Mesenchymal stem cell (in vitro differentiated cells and primary cell): ENCODE measurements at regions not wholly inside any gene's neighbourhood (a gene's known extent, or its start where the extent isn't known, plus 50 kb on each side); places are given as distances from the start of the nearest gene placed in this dataset.

Experiments used
- DNase-seq: peaks from one replicate; pipeline ENCODE4 v3.0.0-alpha.2; 2013
- H2AFZ ChIP-seq: one replicate; pipeline ENCODE4 v1.6.1; 2013; ENCODE audit warnings: low read depth, mild to moderate bottlenecking, control low read depth, inconsistent platforms, low read length, moderate library complexity
- H2AK5ac ChIP-seq: 2 replicates; pipeline ENCODE4 v1.6.1; 2013; ENCODE audit warnings: low read length, moderate library complexity, mild to moderate bottlenecking, inconsistent platforms; ENCODE audit not compliant: severe bottlenecking
- H2BK120ac ChIP-seq: one replicate; pipeline ENCODE4 v1.6.1; 2013; ENCODE audit warnings: low read depth, mild to moderate bottlenecking, inconsistent platforms, low read length, moderate library complexity
- H2BK12ac ChIP-seq, 2 experiments: one replicate each; pipeline ENCODE4 v1.6.1; 2013; ENCODE audit warnings: inconsistent platforms in 2 of 2, low read length in 2 of 2, mild to moderate bottlenecking in 2 of 2, moderate library complexity in 2 of 2, control low read depth in 1 of 2
- H2BK15ac ChIP-seq: one replicate; pipeline ENCODE4 v1.6.1; 2013; ENCODE audit warnings: mild to moderate bottlenecking, low read depth, inconsistent platforms; ENCODE audit not compliant: poor library complexity, severe bottlenecking
- H2BK5ac ChIP-seq: 2 replicates; pipeline ENCODE4 v1.6.1; 2013; ENCODE audit warnings: low read depth, mild to moderate bottlenecking, low read length, control low read depth, inconsistent platforms; ENCODE audit not compliant: poor library complexity, severe bottlenecking
- H3K14ac ChIP-seq, 2 experiments: one replicate each; pipeline ENCODE4 v1.6.1; 2013; ENCODE audit warnings: inconsistent platforms in 2 of 2, low read length in 2 of 2, control low read depth in 1 of 2, mild to moderate bottlenecking in 1 of 2, moderate library complexity in 1 of 2
- H3K18ac ChIP-seq, 2 experiments: one replicate each; pipeline ENCODE4 v1.6.1; 2013; ENCODE audit warnings: inconsistent platforms in 2 of 2, low read length in 2 of 2, control low read depth in 1 of 2, low read depth in 1 of 2, mild to moderate bottlenecking in 1 of 2
- H3K23ac ChIP-seq, 2 experiments: one replicate each; pipeline ENCODE4 v1.6.1; 2013; ENCODE audit warnings: inconsistent platforms in 2 of 2, low read length in 2 of 2, mild to moderate bottlenecking in 2 of 2, moderate library complexity in 2 of 2, control low read depth in 1 of 2
- H3K27ac ChIP-seq: 2 replicates; pipeline ENCODE4 v1.5.1; 2013; ENCODE audit warnings: mild to moderate bottlenecking, moderate library complexity, low read length, control low read depth, inconsistent platforms; ENCODE audit not compliant: poor library complexity, severe bottlenecking
- H3K27me3 ChIP-seq, 2 experiments: 2 replicates each; pipeline versions ENCODE4 v1.6.1 to v1.7.0; 2013; ENCODE audit warnings: low read length in 2 of 2, mild to moderate bottlenecking in 2 of 2, moderate library complexity in 2 of 2, control low read depth in 1 of 2, inconsistent platforms in 1 of 2; ENCODE audit not compliant: control insufficient read depth in 1 of 2, insufficient read depth in 1 of 2
- H3K36me3 ChIP-seq, 2 experiments: 2 replicates each; pipeline versions ENCODE4 v1.6.1 to v1.7.0; 2013; ENCODE audit warnings: low read length in 2 of 2, control low read depth in 1 of 2, inconsistent platforms in 1 of 2, low read depth in 1 of 2, mild to moderate bottlenecking in 1 of 2; ENCODE audit not compliant: insufficient read depth in 2 of 2, control insufficient read depth in 1 of 2
- H3K4ac ChIP-seq, 2 experiments: one replicate each; pipeline ENCODE4 v1.6.1; 2013; ENCODE audit warnings: inconsistent platforms in 2 of 2, low read length in 2 of 2, mild to moderate bottlenecking in 2 of 2, moderate library complexity in 2 of 2, control low read depth in 1 of 2, low read depth in 1 of 2
- H3K4me1 ChIP-seq: 2 replicates; pipeline ENCODE4 v1.6.1; 2013; ENCODE audit warnings: low read depth, low read length, control low read depth; ENCODE audit not compliant: control insufficient read depth, insufficient read depth
- H3K4me2 ChIP-seq: 2 replicates; pipeline ENCODE4 v1.6.1; 2013; ENCODE audit warnings: low read length, mild to moderate bottlenecking, inconsistent platforms; ENCODE audit not compliant: poor library complexity, severe bottlenecking
- H3K4me3 ChIP-seq, 2 experiments: 2 replicates each; pipeline versions ENCODE4 v1.5.1 to v1.7.0; 2013; ENCODE audit warnings: low read length in 2 of 2, mild to moderate bottlenecking in 2 of 2, control low read depth in 1 of 2, low read depth in 1 of 2; ENCODE audit not compliant: insufficient read depth in 1 of 2
- H3K79me1 ChIP-seq: replicated peaks from 2 replicates; pipeline ENCODE4 v1.6.1; 2013; ENCODE audit warnings: mild to moderate bottlenecking, control low read depth, low read length, inconsistent platforms; ENCODE audit not compliant: poor library complexity, severe bottlenecking
- H3K9ac ChIP-seq: 2 replicates; pipeline ENCODE4 v1.7.0; 2013; ENCODE audit warnings: mild to moderate bottlenecking, low read length, moderate library complexity
- H3K9me3 ChIP-seq: 2 replicates; pipeline ENCODE4 v1.7.0; 2013; ENCODE audit warnings: mild to moderate bottlenecking, low read length; ENCODE audit not compliant: control insufficient read depth
- H4K8ac ChIP-seq: one replicate; pipeline ENCODE4 v1.6.1; 2013; ENCODE audit warnings: inconsistent platforms, mild to moderate bottlenecking, low read length, moderate library complexity
- H4K91ac ChIP-seq: one replicate; pipeline ENCODE4 v1.6.1; 2013; ENCODE audit warnings: mild to moderate bottlenecking, low read length, inconsistent platforms
- WGBS: methylation state at CpG from one replicate; pipeline ENCODE4 v1.1.7; 2013; ENCODE audit warnings: mixed read lengths; 5-methylcytosine and 5-hydroxymethylcytosine counted together

GRCh38 chr15:95226835-95227234 lies 995.5 kb downstream of the MCTP2 start:
- no peak overlapping the region for H2AFZ ChIP-seq
- no peak overlapping the region for H3K4ac ChIP-seq
- no peak overlapping the region for H3K23ac ChIP-seq
- WGBS, result 97% methylated on average over 5 of the region's 5 CpGs
- H4K91ac ChIP-seq, result no peak overlapping the region
- H3K79me1 ChIP-seq, result no peaks in the 10 kb centered on the region
- H3K4me3 ChIP-seq, result no peak overlapping the region
- peaks cover 40% of the 10 kb centered on the region for H3K9me3 ChIP-seq
- H4K8ac ChIP-seq, result no peak overlapping the region
- H3K4me1 ChIP-seq, result no peaks in the 10 kb centered on the region
- no peak overlapping the region for H2BK120ac ChIP-seq
- H2BK15ac ChIP-seq, result no peak overlapping the region
- no peak overlapping the region for H2AK5ac ChIP-seq
- no peak overlapping the region for H3K14ac ChIP-seq
- no peak overlapping the region for H2BK12ac ChIP-seq
- H3K18ac ChIP-seq, result no peak overlapping the region
- no peak overlapping the region for H3K27ac ChIP-seq
- no peaks in the 10 kb centered on the region for H3K27me3 ChIP-seq
- H3K4me2 ChIP-seq, result no peak overlapping the region
- no peaks in the 10 kb centered on the region for H3K36me3 ChIP-seq
- H3K9ac ChIP-seq, result no peak overlapping the region
- no peak for DNase-seq
- H2BK5ac ChIP-seq, result no peak overlapping the region

GRCh38 chr15:95227235-95227634 lies 995.9 kb downstream of the MCTP2 start:
- WGBS, result 88% methylated on average over 2 of the region's 3 CpGs
- no peak overlapping the region for H2BK120ac ChIP-seq
- no peak overlapping the region for H2AK5ac ChIP-seq
- no peak overlapping the region for H3K4ac ChIP-seq
- no peak overlapping the region for H3K27ac ChIP-seq
- no peak overlapping the region for H3K14ac ChIP-seq
- no peak overlapping the region for H2BK5ac ChIP-seq
- no peaks in the 10 kb centered on the region for H3K27me3 ChIP-seq
- no peak overlapping the region for H4K91ac ChIP-seq
- H3K79me1 ChIP-seq, result no peaks in the 10 kb centered on the region
- no peak overlapping the region for H2BK12ac ChIP-seq
- DNase-seq, result no peak
- no peak overlapping the region for H2AFZ ChIP-seq
- no peak overlapping the region for H3K18ac ChIP-seq
- H3K4me2 ChIP-seq, result no peak overlapping the region
- H3K9me3 ChIP-seq, result peaks cover 44% of the 10 kb centered on the region
- H3K4me1 ChIP-seq, result no peaks in the 10 kb centered on the region
- no peak overlapping the region for H4K8ac ChIP-seq
- H3K23ac ChIP-seq, result no peak overlapping the region
- H2BK15ac ChIP-seq, result no peak overlapping the region
- no peak overlapping the region for H3K4me3 ChIP-seq
- no peak overlapping the region for H3K9ac ChIP-seq
- no peaks in the 10 kb centered on the region for H3K36me3 ChIP-seq

- Histone ChIP-seq H2BK120ac (no peak overlapping the region), H3K4me2 (no peak overlapping the region), H3K4ac (no peak overlapping the region), H3K36me3 (no peaks in the 10 kb centered on the region), H3K23ac (no peak overlapping the region), H2BK12ac (no peak overlapping the region), H2AFZ (no peak overlapping the region), H3K9ac (no peak overlapping the region), H3K4me3 (no peak overlapping the region), H3K14ac (no peak overlapping the region), H4K91ac (no peak overlapping the region), H3K9me3 (peaks cover 30% of the 10 kb centered on the region), H3K27me3 (no peaks in the 10 kb centered on the region), H3K27ac (no peak overlapping the region), H2BK5ac (no peak overlapping the region), H3K18ac (no peak overlapping the region), H3K79me1 (no peaks in the 10 kb centered on the region), H4K8ac (no peak overlapping the region), H3K4me1 (no peaks in the 10 kb centered on the region), H2BK15ac (no peak overlapping the region), H2AK5ac (no peak overlapping the region)
- DNase-seq, result no peak
- WGBS, result no CpG with 5 or more reads among the region's 3 CpGs
Observed at GRCh38 chr15:95228856-95229555, 997.6 kb downstream of the MCTP2 start.

- H2BK5ac ChIP-seq, result no peak overlapping the region
- H4K8ac ChIP-seq, result no peak overlapping the region
- H2BK12ac ChIP-seq, result no peak overlapping the region
- no peak overlapping the region for H2BK120ac ChIP-seq
- H3K27me3 ChIP-seq, result no peaks in the 10 kb centered on the region
- no peak overlapping the region for H3K4me3 ChIP-seq
- H2AK5ac ChIP-seq, result no peak overlapping the region
- no peaks in the 10 kb centered on the region for H3K4me1 ChIP-seq
- WGBS, result 85% methylated on average over 1 of the region's 1 CpG
- H3K4ac ChIP-seq, result no peak overlapping the region
- no peak overlapping the region for H3K9ac ChIP-seq
- H3K23ac ChIP-seq, result no peak overlapping the region
- H2BK15ac ChIP-seq, result no peak overlapping the region
- H3K79me1 ChIP-seq, result no peaks in the 10 kb centered on the region
- no peak overlapping the region for H3K14ac ChIP-seq
- H3K18ac ChIP-seq, result no peak overlapping the region
- DNase-seq, result no peak
- H2AFZ ChIP-seq, result no peak overlapping the region
- no peak overlapping the region for H3K4me2 ChIP-seq
- no peak overlapping the region for H3K27ac ChIP-seq
- H4K91ac ChIP-seq, result no peak overlapping the region
- H3K36me3 ChIP-seq, result no peaks in the 10 kb centered on the region
- H3K9me3 ChIP-seq, result peaks cover 17% of the 10 kb centered on the region
Observed at GRCh38 chr15:95235033-95235432, 1003.7 kb downstream of the MCTP2 start.
